PC-3 (cell line): ENCODE measurements at regions not wholly inside any gene's neighbourhood (a gene's known extent, or its start where the extent isn't known, plus 50 kb on each side); places are given as distances from the start of the nearest gene placed in this dataset.
A peak's percentile ranks its signal among the peaks of the same experiment; 100 is the strongest.

Experiments used
- ATAC-seq: fragments of 200-7000 bp; cut with Tn5 transposase; 2 replicates; pipeline ENCODE4 v1.9.1; 2020; ENCODE audit warnings: mild to moderate bottlenecking, moderate library complexity
- BruUV-seq: library from RNA; stranded (reverse); fragments of 400-500 nt; replicated peaks from 2 replicates; lab custom pipeline; 2021; lab: Mats Ljungman, UMichigan
- CTCF ChIA-PET: fragments of 300-600 bp; sonication (Branson Sonifier 250); formaldehyde crosslinking; loops from one replicate; lab custom pipeline; 2022; ENCODE audit warnings: antibody characterized with exemption; lab: Charles Lee
- POLR2A ChIA-PET: fragments of 300-600 bp; sonication (Branson Sonifier 250); formaldehyde crosslinking; loops from one replicate; lab custom pipeline; 2022; ENCODE audit warnings: antibody characterized with exemption; ENCODE audit not compliant: unreplicated experiment; lab: Charles Lee
- DNase-seq: peaks from one replicate; pipeline ENCODE4 v3.0.0-alpha.2; 2015
- H2AFZ ChIP-seq: fragments of 300-600 bp; sonication (generic); 2 replicates; pipeline ENCODE4 v1.6.0; 2016; ENCODE audit warnings: antibody characterized with exemption, low read length
- H3F3A ChIP-seq: fragments of 300-600 bp; sonication (generic); one replicate; pipeline ENCODE4 v1.6.0; 2017; ENCODE audit warnings: antibody characterized with exemption, low read length, control low read depth, mild to moderate bottlenecking; ENCODE audit not compliant: unreplicated experiment
- H3K27ac ChIP-seq: fragments of 300-600 bp; sonication (generic); 2 replicates; pipeline ENCODE4 v1.5.1; 2016; ENCODE audit warnings: mild to moderate bottlenecking, low read length
- H3K27me3 ChIP-seq: fragments of 300-600 bp; sonication (generic); 2 replicates; pipeline ENCODE4 v1.6.1; 2016; ENCODE audit warnings: low read length, mixed read lengths
- H3K36me3 ChIP-seq: fragments of 300-600 bp; sonication (generic); 2 replicates; pipeline ENCODE4 v1.6.1; 2016; ENCODE audit warnings: low read depth, mixed run types, low read length, mixed read lengths
- H3K4me1 ChIP-seq: fragments of 300-600 bp; sonication (generic); 2 replicates; pipeline ENCODE4 v1.5.1; 2016; ENCODE audit warnings: low read length; ENCODE audit not compliant: insufficient read depth
- H3K4me2 ChIP-seq: fragments of 300-600 bp; sonication (generic); 2 replicates; pipeline ENCODE4 v1.6.0; 2016; ENCODE audit warnings: low read length
- H3K4me3 ChIP-seq: fragments of 300-600 bp; sonication (generic); 2 replicates; pipeline ENCODE4 v1.5.1; 2016; ENCODE audit warnings: mild to moderate bottlenecking, low read length, mixed read lengths
- H3K79me2 ChIP-seq: fragments of 300-600 bp; sonication (generic); 2 replicates; pipeline ENCODE4 v1.6.1; 2017; ENCODE audit warnings: low read length, mixed read lengths
- H3K9ac ChIP-seq: fragments of 300-600 bp; sonication (generic); 2 replicates; pipeline ENCODE4 v1.6.0; 2016; ENCODE audit warnings: mild to moderate bottlenecking, low read length
- H3K9me2 ChIP-seq: fragments of 300-600 bp; sonication (generic); replicated peaks from 2 replicates; pipeline ENCODE4 v1.6.1; 2016; ENCODE audit warnings: mixed run types, low read length, mixed read lengths
- H3K9me3 ChIP-seq: fragments of 300-600 bp; sonication (generic); 2 replicates; pipeline ENCODE4 v1.6.1; 2016; ENCODE audit warnings: low read length, mixed read lengths
- H4K20me1 ChIP-seq: fragments of 300-600 bp; sonication (generic); 2 replicates; pipeline ENCODE4 v1.6.1; 2016; ENCODE audit warnings: low read length, mixed read lengths
- EZH2 ChIP-seq: fragments of 300-600 bp; sonication (generic); IDR thresholded peaks from one replicate; pipeline ENCODE4 v1.6.1; 2017; ENCODE audit warnings: antibody characterized with exemption, mild to moderate bottlenecking, low read length; ENCODE audit not compliant: unreplicated experiment
- EZH2phosphoT487 ChIP-seq: fragments of 300-600 bp; sonication (generic); IDR thresholded peaks from 2 replicates; pipeline ENCODE4 v1.6.1; 2018; ENCODE audit warnings: mild to moderate bottlenecking, antibody characterized with exemption, low read length, borderline replicate concordance
- intact Hi-C: fragments of 100-400 bp; cut with micrococcal nuclease; formaldehyde crosslinking; loops from 2 replicates; pipeline ENCODE4 v1.9.0; 2023
- TF ChIP-seq, protein P1 (sequence below): fragments of 300-600 bp; sonication (generic); conservative IDR thresholded peaks from 2 replicates; pipeline ENCODE4 v1.5.1; 2017; ENCODE audit warnings: antibody characterized with exemption, low read depth, mild to moderate bottlenecking, low read length

DNA sequence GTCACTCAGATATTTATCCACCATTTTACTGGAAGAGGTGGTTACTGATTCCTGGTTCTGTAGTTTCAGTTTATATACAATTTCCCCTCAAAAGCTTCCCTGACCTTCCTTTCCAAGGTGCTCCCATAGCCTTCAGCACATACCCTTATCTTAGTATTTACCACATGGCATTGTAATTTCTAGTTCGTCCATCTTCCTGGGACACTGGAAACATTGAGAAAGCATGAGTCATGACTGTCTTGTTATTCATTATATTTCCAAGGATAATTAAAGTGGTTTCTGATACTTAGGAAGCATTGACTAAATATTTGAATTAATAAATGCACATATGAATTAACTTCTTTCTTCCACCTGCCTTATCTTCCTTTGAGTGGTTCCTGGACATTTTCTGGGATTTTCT is 203.8 kb downstream of the ETAA1 start:
- H3K9ac ChIP-seq, result no peak overlapping the region
- ATAC-seq, result peak; percentile 40
- no peaks in the 10 kb centered on the region for H3K9me2 ChIP-seq
- TF ChIP-seq, protein P1, sequence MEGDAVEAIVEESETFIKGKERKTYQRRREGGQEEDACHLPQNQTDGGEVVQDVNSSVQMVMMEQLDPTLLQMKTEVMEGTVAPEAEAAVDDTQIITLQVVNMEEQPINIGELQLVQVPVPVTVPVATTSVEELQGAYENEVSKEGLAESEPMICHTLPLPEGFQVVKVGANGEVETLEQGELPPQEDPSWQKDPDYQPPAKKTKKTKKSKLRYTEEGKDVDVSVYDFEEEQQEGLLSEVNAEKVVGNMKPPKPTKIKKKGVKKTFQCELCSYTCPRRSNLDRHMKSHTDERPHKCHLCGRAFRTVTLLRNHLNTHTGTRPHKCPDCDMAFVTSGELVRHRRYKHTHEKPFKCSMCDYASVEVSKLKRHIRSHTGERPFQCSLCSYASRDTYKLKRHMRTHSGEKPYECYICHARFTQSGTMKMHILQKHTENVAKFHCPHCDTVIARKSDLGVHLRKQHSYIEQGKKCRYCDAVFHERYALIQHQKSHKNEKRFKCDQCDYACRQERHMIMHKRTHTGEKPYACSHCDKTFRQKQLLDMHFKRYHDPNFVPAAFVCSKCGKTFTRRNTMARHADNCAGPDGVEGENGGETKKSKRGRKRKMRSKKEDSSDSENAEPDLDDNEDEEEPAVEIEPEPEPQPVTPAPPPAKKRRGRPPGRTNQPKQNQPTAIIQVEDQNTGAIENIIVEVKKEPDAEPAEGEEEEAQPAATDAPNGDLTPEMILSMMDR, result no peak
- H3F3A ChIP-seq, result no peaks in the 10 kb centered on the region
- H3K4me2 ChIP-seq, result 0 out of 2 replicates have a peak overlapping the region, but pooled peaks have one; percentile 10
- POLR2A ChIA-PET, result no interaction called here
- H3K4me1 ChIP-seq, result peaks cover 37% of the 10 kb centered on the region
- H3K27me3 ChIP-seq, result no peaks in the 10 kb centered on the region
- no peaks in the 10 kb centered on the region for H3K36me3 ChIP-seq
- peak overlapping the region; percentile 39; the same call in 1 of the 2 replicates for H2AFZ ChIP-seq
- H3K9me3 ChIP-seq, result no peaks in the 10 kb centered on the region
- H3K27ac ChIP-seq, result no peak overlapping the region
- no peak overlapping the region for H3K4me3 ChIP-seq
- no peaks in the 10 kb centered on the region for H4K20me1 ChIP-seq
- peak; percentile 68 for DNase-seq
- no TSS peak for BruUV-seq
- CTCF ChIA-PET, result no interaction called here
- H3K79me2 ChIP-seq, result no peaks in the 10 kb centered on the region
- intact Hi-C loops, result no loop called here

DNA sequence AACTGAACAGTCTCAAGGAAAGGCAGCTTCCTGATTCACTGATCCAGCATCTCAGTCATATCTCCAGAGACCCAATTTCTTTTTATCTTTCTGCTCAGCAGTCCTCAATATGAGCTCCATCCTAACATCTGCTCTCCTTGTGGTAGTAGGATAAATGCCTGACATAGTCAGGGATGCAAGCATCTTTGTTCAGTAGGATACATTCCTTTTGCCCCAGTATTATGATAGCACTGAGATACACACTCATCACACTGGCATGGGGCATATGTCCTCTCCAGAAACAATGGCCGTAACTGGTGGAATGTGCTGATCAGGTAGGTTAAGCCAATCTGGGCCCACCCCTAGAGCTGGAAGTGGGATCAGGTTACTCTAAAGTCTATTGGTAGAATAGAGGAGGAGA is 207.2 kb downstream of the ETAA1 start:
- H3K4me1 ChIP-seq, result peaks cover 24% of the 10 kb centered on the region
- H3K9me2 ChIP-seq, result no peaks in the 10 kb centered on the region
- H3K9me3 ChIP-seq, result no peaks in the 10 kb centered on the region
- no peaks in the 10 kb centered on the region for H3K79me2 ChIP-seq
- no peak overlapping the region for H3K9ac ChIP-seq
- no peak overlapping the region for H3K27ac ChIP-seq
- ATAC-seq, result no peak
- no peaks in the 10 kb centered on the region for H3K27me3 ChIP-seq
- H4K20me1 ChIP-seq, result no peaks in the 10 kb centered on the region
- H3K36me3 ChIP-seq, result no peaks in the 10 kb centered on the region
- H3K4me3 ChIP-seq, result no peak overlapping the region
- intact Hi-C loops, result no loop called here
- H2AFZ ChIP-seq, result no peak overlapping the region
- POLR2A ChIA-PET, result no interaction called here
- H3K4me2 ChIP-seq, result no peak overlapping the region
- TF ChIP-seq, protein P1, result no peak
- TF ChIP-seq EZH2 (no peak), EZH2phosphoT487 (no peak)
- no TSS peak for BruUV-seq
- H3F3A ChIP-seq, result no peaks in the 10 kb centered on the region
- CTCF ChIA-PET, result no interaction called here
- DNase-seq, result no peak

DNA sequence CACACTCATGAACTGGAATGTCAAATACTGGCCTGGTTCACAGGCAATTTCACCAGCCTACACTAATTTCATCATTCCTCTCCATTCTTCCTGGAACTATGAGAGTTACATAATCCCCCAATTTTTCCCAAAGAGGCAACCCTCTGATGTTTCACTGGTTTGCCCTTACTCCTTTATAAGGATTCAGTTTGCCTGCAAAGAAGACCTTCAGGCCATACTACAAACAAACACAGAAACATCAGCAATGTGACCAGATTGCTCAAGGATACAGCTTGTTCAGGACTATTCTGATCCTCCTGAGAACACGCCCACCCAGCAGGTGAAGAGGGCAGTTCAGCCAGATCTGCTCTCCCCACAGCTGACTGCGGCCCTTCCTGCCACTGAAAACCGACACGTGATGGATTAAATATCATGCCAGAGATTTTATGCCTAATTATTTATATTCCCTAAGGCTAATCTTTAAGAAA is 215.5 kb downstream of the ETAA1 start:
- ChIA-PET POLR2A (no interaction called here), CTCF (no interaction called here)
- Histone ChIP-seq H3K9me3 (no peaks in the 10 kb centered on the region), H3K9ac (no peak overlapping the region), H2AFZ (no peak overlapping the region), H3F3A (no peaks in the 10 kb centered on the region), H3K4me1 (no peaks in the 10 kb centered on the region), H3K4me3 (no peak overlapping the region), H3K79me2 (no peaks in the 10 kb centered on the region), H3K9me2 (no peaks in the 10 kb centered on the region), H3K27me3 (no peaks in the 10 kb centered on the region), H4K20me1 (no peaks in the 10 kb centered on the region), H3K4me2 (no peak overlapping the region), H3K27ac (no peak overlapping the region), H3K36me3 (no peaks in the 10 kb centered on the region)
- BruUV-seq, result no TSS peak
- DNase-seq (no peak), ATAC-seq (no peak)
- TF ChIP-seq, protein P1, result no peak
- TF ChIP-seq EZH2phosphoT487, result no peak
- TF ChIP-seq EZH2, result no peak
- intact Hi-C loops, result no loop called here
